ENCODE measurements at regions not wholly inside any gene's neighbourhood (a gene's known extent, or its start where the extent isn't known, plus 50 kb on each side); places are given as distances from the start of the nearest gene placed in this dataset.
A peak's percentile ranks its signal among the peaks of the same experiment; 100 is the strongest.

DNA sequence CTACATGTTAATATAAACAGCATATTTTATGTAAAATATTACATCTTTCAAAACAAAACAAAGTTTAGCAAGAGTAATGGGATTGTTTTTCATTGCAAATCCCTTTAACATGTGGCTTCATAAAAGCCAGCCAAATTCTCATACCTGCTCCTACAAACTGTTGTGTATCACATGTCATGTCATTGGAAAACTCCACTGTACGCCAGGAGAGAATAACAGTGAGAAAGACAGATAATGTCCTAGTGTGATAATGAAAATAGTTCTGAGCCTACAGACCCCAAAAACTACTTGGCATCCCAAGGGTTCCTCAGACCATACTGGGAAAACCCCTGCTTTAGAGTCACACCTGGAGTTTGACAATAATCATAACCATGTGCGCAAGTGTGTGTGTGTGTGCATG is 182.7 kb upstream of the HNRNPA3 start:
- DNase-seq: no peak
- no peaks in the 10 kb centered on the region for H3K36me3 ChIP-seq
- no peak overlapping the region for H3K4me3 ChIP-seq (ENCODE audit: low read depth, low read length)
- H3K9me3 ChIP-seq: no peaks in the 10 kb centered on the region
- TF ChIP-seq CTCF (IDR thresholded peaks at IDR 0.05; ENCODE audit: low read depth, low read length): no peak
- H3K27me3 ChIP-seq: no peaks in the 10 kb centered on the region
- peaks cover 17% of the 10 kb centered on the region for H3K4me1 ChIP-seq

- TF ChIP-seq CTCF (IDR thresholded peaks at IDR 0.05; ENCODE audit: low read depth, low read length): no peak
- DNase-seq: peak; percentile 40
- Histone ChIP-seq H3K27me3 (no peaks in the 10 kb centered on the region), H3K9me3 (no peaks in the 10 kb centered on the region), H3K4me3 (ENCODE audit: low read depth, low read length) (no peak overlapping the region), H3K4me1 (peaks cover 17% of the 10 kb centered on the region), H3K36me3 (no peaks in the 10 kb centered on the region)
Measured at GRCh38 chr2:177030451-177031105, 182.0 kb upstream of the HNRNPA3 start.

GRCh38 chr2:177031438-177032180 is 181.0 kb upstream of the HNRNPA3 start:
- peaks cover 17% of the 10 kb centered on the region for H3K4me1 ChIP-seq
- no peak for TF ChIP-seq CTCF (IDR thresholded peaks at IDR 0.05; ENCODE audit: low read depth, low read length)
- DNase-seq: peak; percentile 22
- no peaks in the 10 kb centered on the region for H3K36me3 ChIP-seq
- H3K27me3 ChIP-seq: no peaks in the 10 kb centered on the region
- no peaks in the 10 kb centered on the region for H3K9me3 ChIP-seq
- H3K4me3 ChIP-seq (ENCODE audit: low read depth, low read length): no peak overlapping the region

- no peak for DNase-seq
- Histone ChIP-seq H3K27me3 (no peaks in the 10 kb centered on the region), H3K4me1 (peaks cover 7% of the 10 kb centered on the region), H3K9me3 (no peaks in the 10 kb centered on the region), H3K4me3 (ENCODE audit: low read depth, low read length) (no peak overlapping the region), H3K36me3 (no peaks in the 10 kb centered on the region)
- TF ChIP-seq CTCF (IDR thresholded peaks at IDR 0.05; ENCODE audit: low read depth, low read length): no peak
Measured at GRCh38 chr2:177036747-177037146, 175.8 kb upstream of the HNRNPA3 start.

GRCh38 chr2:177037569-177037968 is 175.0 kb upstream of the HNRNPA3 start:
- no peaks in the 10 kb centered on the region for H3K36me3 ChIP-seq
- no peak for DNase-seq
- H3K9me3 ChIP-seq: no peaks in the 10 kb centered on the region
- H3K4me1 ChIP-seq: peaks cover 7% of the 10 kb centered on the region
- no peak overlapping the region for H3K4me3 ChIP-seq (ENCODE audit: low read depth, low read length)
- TF ChIP-seq CTCF (IDR thresholded peaks at IDR 0.05; ENCODE audit: low read depth, low read length): no peak
- H3K27me3 ChIP-seq: no peaks in the 10 kb centered on the region
